AG04450 (cell line): ENCODE measurements at regions not wholly inside any gene's neighbourhood (a gene's known extent, or its start where the extent isn't known, plus 50 kb on each side); places are given as distances from the start of the nearest gene placed in this dataset.

Source experiments
- CTCF ChIA-PET: fragments of 300-600, 350-600 bp; formaldehyde crosslinking; extraction: SDS; loops from one replicate; lab custom pipeline; 2022; ENCODE audit warnings: antibody characterized with exemption, inconsistent platforms; lab: Charles Lee
- POLR2A ChIA-PET: fragments of 350-600 bp; formaldehyde crosslinking; extraction: SDS; loops from one replicate; lab custom pipeline; 2021; ENCODE audit warnings: antibody characterized with exemption, inconsistent platforms; lab: Yijun Ruan, JAX
- DNase-seq: peaks from one replicate; pipeline ENCODE4 v3.0.0-alpha.2; 2011; ENCODE audit warnings: low read depth, low spot score
- H3K27ac ChIP-seq: one replicate; pipeline ENCODE4 v1.5.1; 2012; ENCODE audit warnings: low read depth, low read length, control low read depth
- H3K27me3 ChIP-seq: one replicate; pipeline ENCODE4 v1.6.0; 2012; ENCODE audit warnings: low read length; ENCODE audit not compliant: control insufficient read depth, insufficient read depth
- H3K4me3 ChIP-seq: 2 replicates; pipeline ENCODE4 v1.5.1; 2011; ENCODE audit warnings: mild to moderate bottlenecking, low read depth, low read length, control low read depth
- H3K9me3 ChIP-seq: 2 replicates; pipeline ENCODE4 v1.5.1; 2012; ENCODE audit warnings: low read length; ENCODE audit not compliant: control insufficient read depth, insufficient read depth
- TF ChIP-seq, protein P1 (sequence below): IDR thresholded peaks from 2 replicates; pipeline ENCODE4 v1.5.1; 2011; ENCODE audit warnings: low read depth, low read length, control low read depth, inconsistent platforms

DNA sequence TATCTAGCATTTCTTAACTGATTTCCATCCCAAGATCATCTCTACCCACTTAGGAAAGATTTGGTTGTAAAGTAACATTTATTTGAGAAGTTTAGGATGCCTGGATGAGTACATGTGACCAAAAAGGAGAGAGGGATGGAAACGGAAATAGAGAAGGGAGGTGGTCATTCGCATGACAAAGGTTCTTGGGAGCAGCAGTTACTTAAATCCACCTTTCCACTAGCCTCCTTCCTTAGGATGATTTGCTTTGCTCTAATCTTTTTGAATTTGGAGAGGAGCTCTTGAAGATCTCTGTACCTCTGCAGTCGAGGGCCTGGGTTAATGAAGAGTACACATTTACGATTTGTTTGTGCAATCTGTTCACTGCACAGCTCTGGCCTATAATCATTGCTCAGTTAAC is 623.5 kb downstream of the EPHA4 start:
- TF ChIP-seq, protein P1, sequence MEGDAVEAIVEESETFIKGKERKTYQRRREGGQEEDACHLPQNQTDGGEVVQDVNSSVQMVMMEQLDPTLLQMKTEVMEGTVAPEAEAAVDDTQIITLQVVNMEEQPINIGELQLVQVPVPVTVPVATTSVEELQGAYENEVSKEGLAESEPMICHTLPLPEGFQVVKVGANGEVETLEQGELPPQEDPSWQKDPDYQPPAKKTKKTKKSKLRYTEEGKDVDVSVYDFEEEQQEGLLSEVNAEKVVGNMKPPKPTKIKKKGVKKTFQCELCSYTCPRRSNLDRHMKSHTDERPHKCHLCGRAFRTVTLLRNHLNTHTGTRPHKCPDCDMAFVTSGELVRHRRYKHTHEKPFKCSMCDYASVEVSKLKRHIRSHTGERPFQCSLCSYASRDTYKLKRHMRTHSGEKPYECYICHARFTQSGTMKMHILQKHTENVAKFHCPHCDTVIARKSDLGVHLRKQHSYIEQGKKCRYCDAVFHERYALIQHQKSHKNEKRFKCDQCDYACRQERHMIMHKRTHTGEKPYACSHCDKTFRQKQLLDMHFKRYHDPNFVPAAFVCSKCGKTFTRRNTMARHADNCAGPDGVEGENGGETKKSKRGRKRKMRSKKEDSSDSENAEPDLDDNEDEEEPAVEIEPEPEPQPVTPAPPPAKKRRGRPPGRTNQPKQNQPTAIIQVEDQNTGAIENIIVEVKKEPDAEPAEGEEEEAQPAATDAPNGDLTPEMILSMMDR, result no peak
- Histone ChIP-seq H3K4me3 (no peak overlapping the region), H3K27ac (no peak overlapping the region), H3K9me3 (no peaks in the 10 kb centered on the region), H3K27me3 (no peaks in the 10 kb centered on the region)
- no peak for DNase-seq
- POLR2A ChIA-PET, result no interaction called here
- CTCF ChIA-PET, result no interaction called here

DNA sequence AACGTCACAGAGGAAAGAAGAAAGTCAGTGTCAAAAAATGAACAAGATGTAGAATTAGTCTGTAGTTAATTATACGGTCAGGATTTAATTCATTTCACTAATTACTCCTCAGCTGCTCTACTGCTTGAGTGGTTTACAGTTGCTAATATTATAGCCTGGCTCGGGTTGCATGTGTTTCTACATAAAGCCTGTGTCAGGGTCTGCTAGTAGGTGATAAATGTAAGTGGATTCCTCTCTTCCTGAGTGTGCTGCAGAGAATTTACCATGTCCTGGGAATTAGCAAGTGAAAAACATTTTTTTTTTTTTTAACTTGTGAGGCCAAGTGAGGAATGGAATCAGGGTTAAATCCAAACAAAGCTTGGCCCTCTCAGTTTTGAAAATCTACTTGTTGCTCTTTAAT is 622.6 kb downstream of the EPHA4 start:
- no peak overlapping the region for H3K27ac ChIP-seq
- H3K27me3 ChIP-seq, result no peaks in the 10 kb centered on the region
- POLR2A ChIA-PET, result interaction anchor here (0.6 kb wide), 1 partner anchor 100 kb away, joined by 4 read pairs; no protein-coding TSS in a partner anchor
- no peaks in the 10 kb centered on the region for H3K9me3 ChIP-seq
- TF ChIP-seq, protein P1, result no peak
- H3K4me3 ChIP-seq, result no peak overlapping the region
- no peak for DNase-seq
- CTCF ChIA-PET, result no interaction called here

GRCh38 chr2:220955776-220956175 is 616.3 kb downstream of the EPHA4 start:
- Histone ChIP-seq H3K4me3 (no peak overlapping the region), H3K27ac (no peak overlapping the region), H3K27me3 (peaks cover 9% of the 10 kb centered on the region), H3K9me3 (no peaks in the 10 kb centered on the region)
- ChIA-PET POLR2A (no interaction called here), CTCF (no interaction called here)
- TF ChIP-seq, protein P1, result no peak
- DNase-seq, result no peak

GRCh38 chr2:220956429-220956828 is 615.7 kb downstream of the EPHA4 start:
- H3K4me3 ChIP-seq, result no peak overlapping the region
- ChIA-PET POLR2A (no interaction called here), CTCF (no interaction called here)
- no peaks in the 10 kb centered on the region for H3K9me3 ChIP-seq
- H3K27ac ChIP-seq, result no peak overlapping the region
- TF ChIP-seq, protein P1, result no peak
- DNase-seq, result no peak
- peaks cover 9% of the 10 kb centered on the region for H3K27me3 ChIP-seq

- Histone ChIP-seq H3K9me3 (no peaks in the 10 kb centered on the region), H3K27me3 (peaks cover 9% of the 10 kb centered on the region), H3K27ac (no peak overlapping the region), H3K4me3 (no peak overlapping the region)
- ChIA-PET POLR2A (no interaction called here), CTCF (no interaction called here)
- DNase-seq, result no peak
- TF ChIP-seq, protein P1, result no peak
Measured at GRCh38 chr2:220959391-220959802, 612.7 kb downstream of the EPHA4 start.
